GM19324 (cell line): ENCODE measurements at regions not wholly inside any gene's neighbourhood (a gene's known extent, or its start where the extent isn't known, plus 50 kb on each side); places are given as distances from the start of the nearest gene placed in this dataset.

ENCODE experiments used
- ATAC-seq: cut with Tn5 transposase; IDR thresholded peaks from one replicate; pipeline ENCODE4 v1.9.1; 2021; ENCODE audit warnings: mild to moderate bottlenecking, moderate library complexity; ENCODE audit not compliant: unreplicated experiment, low FRiP score

GRCh38 chr11:122459064-122459463 lies 196.5 kb upstream of the UBASH3B start:
- ATAC-seq: no peak

GRCh38 chr11:122453586-122453985 lies 201.9 kb upstream of the UBASH3B start:
- ATAC-seq: no peak

GRCh38 chr11:122451911-122452310 lies 203.6 kb upstream of the UBASH3B start:
- no peak for ATAC-seq

GRCh38 chr11:122441666-122442035 lies 213.9 kb upstream of the UBASH3B start:
- no peak for ATAC-seq

GRCh38 chr11:122440811-122441665 lies 214.5 kb upstream of the UBASH3B start:
- no peak for ATAC-seq

- no peak for ATAC-seq
These were observed 215.4 kb upstream of the UBASH3B start for GRCh38 chr11:122439866-122440810.

GRCh38 chr11:122436188-122436555 lies 219.3 kb upstream of the UBASH3B start:
- ATAC-seq: no peak

GRCh38 chr11:122435540-122436187 lies 219.9 kb upstream of the UBASH3B start:
- ATAC-seq: no peak

GRCh38 chr11:122434786-122435185 lies 220.7 kb upstream of the UBASH3B start:
- no peak for ATAC-seq

- no peak for ATAC-seq
These were observed 225.0 kb upstream of the UBASH3B start for GRCh38 chr11:122430490-122430889.

- no peak for ATAC-seq
These were observed 229.4 kb upstream of the UBASH3B start for GRCh38 chr11:122426073-122426472.

- ATAC-seq: no peak
These were observed 230.9 kb upstream of the UBASH3B start for GRCh38 chr11:122424636-122425035.

- ATAC-seq: no peak
These were observed 231.6 kb upstream of the UBASH3B start for GRCh38 chr11:122423886-122424285.

GRCh38 chr11:122423273-122423672 lies 232.2 kb upstream of the UBASH3B start:
- ATAC-seq: no peak

GRCh38 chr11:122422682-122423081 lies 232.8 kb upstream of the UBASH3B start:
- ATAC-seq: no peak

- no peak for ATAC-seq
These were observed 233.8 kb upstream of the UBASH3B start for GRCh38 chr11:122421702-122422101.

- no peak for ATAC-seq
These were observed 237.5 kb upstream of the UBASH3B start for GRCh38 chr11:122418032-122418431.

- no peak for ATAC-seq
These were observed 241.0 kb upstream of the UBASH3B start for GRCh38 chr11:122414406-122415018.

GRCh38 chr11:122413677-122414076 lies 241.8 kb upstream of the UBASH3B start:
- no peak for ATAC-seq

- no peak for ATAC-seq
These were observed 242.9 kb upstream of the UBASH3B start for GRCh38 chr11:122412581-122412980.

GRCh38 chr11:122406466-122406865 lies 249.1 kb upstream of the UBASH3B start:
- no peak for ATAC-seq
